T-helper 2 cell treated with Interferon-gamma antibody and Interleukin-4, amounts not matched to agents 100 ng/mL and 5 ng/mL, for 36 hours (primary cell): ENCODE measurements at regions not wholly inside any gene's neighbourhood (a gene's known extent, or its start where the extent isn't known, plus 50 kb on each side); places are given as distances from the start of the nearest gene placed in this dataset.

Experiments
- intact Hi-C: fragments of 100-400 bp; cut with micrococcal nuclease; formaldehyde crosslinking; loops from one replicate; pipeline ENCODE4 v1.15.1; 2023

DNA sequence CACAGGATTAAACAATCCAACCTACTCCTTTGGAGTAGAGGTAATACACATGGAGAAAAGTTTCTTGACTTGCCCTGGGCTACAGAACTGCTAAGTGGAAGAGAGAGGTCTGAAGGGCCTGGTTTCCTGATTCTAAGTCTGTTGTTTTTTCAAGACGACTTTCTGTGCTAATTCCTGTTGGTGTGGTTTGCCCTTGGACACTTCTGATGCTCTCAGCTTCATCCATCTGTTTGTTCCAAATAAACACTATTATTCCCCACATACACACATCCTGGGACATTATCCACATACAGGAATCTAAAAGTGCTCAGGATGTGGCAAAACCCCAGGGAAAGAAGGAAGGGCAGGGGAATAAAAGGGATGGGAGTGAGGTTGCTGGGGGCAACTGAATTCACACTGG lies 393.5 kb upstream of the TBL1XR1 start:
- intact Hi-C loops, result no loop called here

DNA sequence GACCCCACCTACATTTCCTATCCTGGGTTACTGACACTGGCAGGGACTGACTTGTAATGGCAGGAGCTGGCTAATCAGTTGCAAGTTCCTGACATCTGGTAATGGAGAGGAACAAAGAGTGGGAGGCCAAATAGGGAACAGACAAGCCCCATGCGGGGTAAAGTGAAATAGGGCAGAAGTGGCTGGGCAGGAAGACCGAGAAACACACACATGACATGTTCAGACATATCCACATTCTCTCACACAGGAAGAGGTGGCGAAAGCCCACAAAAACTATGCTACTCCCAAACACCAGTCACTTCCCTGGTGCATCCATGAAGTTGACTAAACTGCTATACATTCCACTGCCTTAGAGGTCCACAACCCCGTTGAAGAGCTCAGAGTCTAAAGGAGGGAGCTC lies 394.1 kb upstream of the TBL1XR1 start:
- intact Hi-C loops, result no loop called here

DNA sequence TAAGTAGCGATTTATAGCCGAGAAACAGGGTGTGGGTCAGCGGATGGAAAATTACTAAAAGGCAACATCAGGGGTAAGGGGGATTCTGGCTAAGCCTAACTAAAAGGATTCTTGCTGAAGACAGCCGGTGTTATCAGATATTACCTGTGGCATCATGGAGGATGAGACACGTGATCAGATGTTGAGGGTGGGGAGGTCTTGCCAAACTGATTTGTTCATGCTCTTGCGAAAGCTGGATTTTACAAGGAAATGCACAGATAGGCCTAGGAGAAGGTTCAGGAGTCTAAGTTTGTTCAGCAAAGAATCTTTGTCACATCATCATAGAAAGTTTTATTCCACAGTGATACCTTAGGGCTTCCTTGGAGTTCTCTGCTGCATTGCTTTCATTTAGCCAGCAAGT lies 396.8 kb upstream of the TBL1XR1 start:
- intact Hi-C loops, result no loop called here

DNA sequence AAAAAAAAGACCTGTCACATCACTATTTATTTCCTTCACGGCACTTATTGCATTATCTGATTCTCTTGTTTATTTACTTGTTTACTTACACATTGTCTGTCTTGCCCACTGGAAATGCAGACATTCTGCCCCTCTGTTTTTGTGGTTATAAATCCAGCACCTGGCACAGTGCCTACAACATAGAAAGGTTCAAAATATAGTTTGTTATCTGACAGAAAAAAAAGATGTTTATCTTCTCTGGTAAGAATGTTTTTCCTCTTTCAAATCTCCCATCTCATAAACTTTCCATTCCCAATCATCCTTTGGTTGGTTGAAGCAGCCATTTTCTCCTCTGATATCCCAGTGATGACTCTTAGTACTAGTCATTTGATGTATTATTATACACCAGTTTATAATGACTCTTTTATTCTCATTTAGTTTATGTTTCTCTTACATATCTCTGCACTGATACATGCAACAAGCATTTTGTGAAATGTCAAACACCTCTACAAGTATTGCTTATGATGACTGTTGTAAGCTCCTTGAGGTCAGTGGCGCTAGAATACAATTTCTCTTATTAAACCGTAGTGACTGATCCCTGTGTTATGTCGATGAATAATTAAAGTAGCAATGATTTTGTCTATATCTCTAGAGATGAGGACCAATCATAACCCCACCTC lies 398.4 kb upstream of the TBL1XR1 start:
- intact Hi-C loops, result loop anchor here (2.0 to 5.0 kb wide), 3 partner anchors 52 to 397 kb away; no protein-coding TSS in a partner anchor

DNA sequence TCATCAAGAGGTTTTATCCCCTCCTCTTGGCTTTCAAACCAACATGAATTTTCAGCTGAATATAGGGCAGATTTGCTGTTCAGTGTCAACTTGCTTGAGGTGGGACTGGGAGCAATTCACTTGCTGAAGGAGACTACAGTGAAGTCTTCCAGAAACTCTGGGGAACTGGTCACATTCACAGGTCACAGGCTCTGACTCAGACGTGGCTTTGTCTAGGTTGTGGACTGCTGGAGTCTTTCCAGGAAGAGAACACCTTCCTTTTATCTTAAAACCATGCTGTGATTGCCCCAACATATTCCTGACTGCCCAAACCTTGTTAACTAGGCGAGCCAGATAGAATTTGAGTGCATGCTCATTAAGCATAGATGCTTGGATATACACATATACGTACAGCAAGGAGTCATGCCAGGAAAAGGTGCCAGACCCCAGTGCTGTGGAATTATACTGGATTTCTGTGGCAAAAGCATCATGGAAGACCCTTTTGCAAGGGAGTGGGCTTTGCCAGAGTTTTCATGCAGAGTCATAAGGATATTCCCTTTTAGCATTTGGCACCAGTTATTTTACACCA lies 399.1 kb upstream of the TBL1XR1 start:
- intact Hi-C loops, result loop anchor here (2.0 to 5.0 kb wide), 3 partner anchors 51 to 398 kb away; no protein-coding TSS in a partner anchor

GRCh38 chr3:177596816-177597271 lies 399.6 kb upstream of the TBL1XR1 start:
- intact Hi-C loops, result loop anchor here (2.0 to 5.0 kb wide), 3 partner anchors 50 to 398 kb away; no protein-coding TSS in a partner anchor

DNA sequence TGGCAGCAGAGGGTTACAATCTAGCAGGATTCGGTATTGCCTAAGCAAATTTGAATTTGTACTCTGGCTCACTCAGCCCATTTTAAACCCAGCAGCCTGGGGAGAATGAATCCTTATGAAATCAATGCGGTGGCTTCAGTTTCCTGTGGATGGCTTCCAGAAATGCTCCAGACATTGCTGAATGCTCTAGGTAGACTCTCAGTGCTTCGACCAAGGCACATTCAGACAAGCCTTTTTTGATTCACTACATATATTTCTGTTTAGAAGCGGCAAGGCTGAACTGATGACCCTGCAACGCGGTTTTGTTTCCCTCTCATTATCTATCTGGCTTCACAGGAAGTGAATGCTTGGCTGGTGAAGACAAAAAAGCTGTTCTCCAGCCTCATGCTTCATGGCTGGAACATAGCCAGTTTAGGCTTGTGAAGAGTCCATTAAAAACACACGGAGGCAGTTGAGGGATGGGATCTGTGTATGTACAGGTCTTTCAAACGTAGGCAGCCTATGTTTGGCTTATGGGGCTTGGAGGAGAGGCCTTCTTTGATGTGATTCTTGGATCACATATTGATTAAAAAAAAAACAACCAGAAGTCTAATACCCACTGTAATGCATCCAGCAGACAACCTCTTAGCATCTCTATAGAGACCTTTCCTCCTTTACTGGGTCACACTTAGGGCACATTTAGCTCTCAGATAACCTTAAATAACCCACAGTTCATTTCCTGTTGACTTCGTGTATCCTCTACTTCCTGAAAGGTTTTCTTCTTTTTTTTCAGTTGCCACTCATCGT lies 400.2 kb upstream of the TBL1XR1 start:
- intact Hi-C loops, result loop anchor here (2.0 to 5.0 kb wide), 4 partner anchors 50 to 399 kb away; no protein-coding TSS in a partner anchor

DNA sequence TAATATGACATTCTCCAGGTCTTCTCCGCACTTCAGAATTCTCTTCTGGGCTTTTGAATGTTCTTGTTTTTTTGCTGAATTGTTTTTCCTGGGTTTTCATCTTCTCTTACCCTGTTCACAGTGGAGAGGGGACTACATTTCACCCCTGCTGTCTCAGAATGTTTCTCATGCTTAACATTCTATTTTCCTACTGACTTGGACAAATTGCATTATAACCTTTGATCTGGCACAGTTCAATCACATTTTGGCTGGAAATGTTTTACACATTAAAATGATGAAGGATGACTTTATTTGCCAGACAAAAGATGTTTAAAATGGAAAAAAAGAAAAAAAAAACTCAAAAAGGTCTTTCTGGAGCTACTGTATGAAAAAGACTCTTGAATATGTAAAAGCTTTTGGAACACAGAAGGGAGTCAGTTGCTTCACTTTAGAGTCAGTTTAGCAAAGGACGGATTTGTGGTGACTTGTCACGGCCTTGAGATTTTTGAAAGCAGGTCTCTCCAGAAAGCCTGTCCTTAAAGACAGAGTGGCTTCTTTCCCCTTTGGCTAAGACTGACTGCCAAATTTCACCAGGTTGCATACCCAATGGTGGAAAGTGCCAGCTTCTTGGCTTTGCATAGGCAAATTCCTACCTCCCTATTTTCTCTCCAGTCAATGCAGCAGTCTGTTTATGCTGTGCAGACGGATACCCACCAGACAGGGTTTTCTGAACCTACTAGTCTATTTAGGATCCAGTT lies 401.0 kb upstream of the TBL1XR1 start:
- intact Hi-C loops, result loop anchor here (2.0 to 5.0 kb wide), 2 partner anchors 49 to 59 kb away; no protein-coding TSS in a partner anchor

DNA sequence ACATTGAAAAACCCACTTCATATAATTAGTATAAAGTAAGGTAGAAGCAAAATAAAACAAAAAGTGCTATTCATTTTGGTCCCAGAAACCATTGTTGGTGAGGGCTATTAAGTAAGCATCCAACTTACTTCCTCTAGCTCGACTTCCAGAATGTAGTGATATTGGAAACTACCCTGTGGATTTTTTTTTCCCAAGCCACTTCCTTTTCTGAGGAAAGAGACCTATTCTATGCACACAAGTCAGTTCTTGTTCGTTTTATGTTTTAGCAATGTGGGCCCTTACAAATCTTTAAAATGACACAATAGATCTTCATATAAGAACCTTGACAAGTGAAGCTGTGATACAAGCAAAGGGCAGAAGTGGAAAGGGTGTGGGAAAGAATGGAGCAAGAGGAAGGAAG lies 402.0 kb upstream of the TBL1XR1 start:
- intact Hi-C loops, result loop anchor here (2.0 to 5.0 kb wide), 2 partner anchors 48 to 61 kb away; no protein-coding TSS in a partner anchor

DNA sequence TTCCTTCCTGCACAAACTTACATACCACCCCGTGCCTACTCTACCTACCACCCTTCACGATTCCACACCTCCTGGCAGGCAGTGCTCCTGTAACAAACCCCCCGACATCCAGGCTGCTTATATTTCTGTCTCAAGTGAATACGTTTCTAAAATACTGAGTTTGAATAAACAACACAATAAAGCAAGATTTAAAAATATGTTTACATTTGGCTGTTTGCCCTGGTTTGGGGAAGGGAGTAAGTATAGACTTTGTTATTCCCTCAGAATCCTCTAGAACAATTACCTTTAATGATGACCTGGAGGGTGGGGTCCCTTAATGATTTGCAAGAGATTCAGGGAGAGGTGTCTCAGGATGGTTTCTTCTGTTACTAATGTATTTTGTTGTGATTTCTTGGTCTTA lies 402.6 kb upstream of the TBL1XR1 start:
- intact Hi-C loops, result loop anchor here (2.0 to 5.0 kb wide), 2 partner anchors 47 to 61 kb away; no protein-coding TSS in a partner anchor

GRCh38 chr3:177600411-177600810 lies 403.1 kb upstream of the TBL1XR1 start:
- intact Hi-C loops, result no loop called here

DNA sequence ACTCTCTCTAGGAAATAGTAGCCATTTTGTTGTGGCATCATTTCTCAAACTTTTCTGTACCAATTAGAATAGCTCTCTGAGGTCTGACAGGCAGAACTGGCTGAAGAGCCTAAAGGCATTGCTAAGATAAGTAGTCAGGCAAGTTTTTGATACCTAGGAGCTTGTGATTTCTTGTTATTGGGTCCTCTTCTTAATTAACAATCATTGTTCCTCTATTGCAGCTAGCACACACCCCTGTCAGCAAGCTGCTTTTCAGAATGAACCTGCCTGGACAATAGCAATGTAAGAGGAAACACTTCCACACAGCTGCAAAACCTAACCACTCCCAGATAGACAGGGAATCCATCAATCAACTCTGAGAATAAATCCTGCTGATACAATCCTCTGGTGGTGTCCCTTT lies 403.9 kb upstream of the TBL1XR1 start:
- intact Hi-C loops, result no loop called here

DNA sequence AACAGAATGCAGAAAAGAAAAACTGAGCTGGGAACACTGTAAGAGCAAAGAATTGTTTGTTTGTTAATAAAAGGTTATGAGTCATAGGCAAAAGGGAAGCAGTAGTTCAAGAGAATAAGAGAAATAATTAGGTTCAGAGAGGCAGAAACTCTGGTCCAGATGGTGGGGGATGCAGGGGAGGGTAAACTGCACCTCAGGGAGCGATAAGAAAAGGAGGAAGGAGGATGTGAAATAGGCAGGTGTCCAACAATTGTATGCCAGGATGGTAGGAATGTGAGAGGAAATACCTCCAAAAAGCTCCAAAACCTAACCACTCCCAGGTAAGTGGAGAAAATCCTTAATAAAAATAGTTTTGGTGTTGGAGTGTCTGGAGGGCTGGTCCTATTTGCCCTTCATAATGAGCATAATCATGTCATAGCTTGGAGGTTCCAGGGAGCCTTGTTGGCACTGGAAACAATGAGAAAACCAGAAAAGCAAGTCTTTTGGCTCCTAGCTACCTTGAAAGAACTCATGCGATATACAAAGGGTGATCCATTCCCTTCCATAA lies 405.4 kb upstream of the TBL1XR1 start:
- intact Hi-C loops, result no loop called here

DNA sequence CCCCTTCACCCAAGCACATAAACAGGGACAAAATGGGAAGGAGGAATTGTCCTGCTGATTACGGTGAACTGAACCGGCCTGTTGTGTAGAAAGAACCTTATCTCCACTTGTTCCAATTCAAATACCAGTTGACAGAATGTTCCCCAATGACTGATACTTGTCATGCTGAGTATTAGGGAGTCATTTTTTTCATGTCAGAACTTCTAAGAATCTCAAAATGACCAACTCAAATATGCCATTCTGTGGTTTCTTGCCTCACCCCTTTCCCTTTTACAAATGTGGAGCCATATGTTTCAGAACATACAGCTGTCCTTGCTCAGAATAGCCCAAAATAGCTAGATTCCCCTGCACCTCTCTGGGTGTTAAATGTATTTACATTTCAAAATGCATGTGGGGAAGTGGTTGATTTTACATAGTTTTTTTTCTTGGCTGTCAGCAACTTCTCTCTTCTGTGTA lies 405.9 kb upstream of the TBL1XR1 start:
- intact Hi-C loops, result no loop called here

DNA sequence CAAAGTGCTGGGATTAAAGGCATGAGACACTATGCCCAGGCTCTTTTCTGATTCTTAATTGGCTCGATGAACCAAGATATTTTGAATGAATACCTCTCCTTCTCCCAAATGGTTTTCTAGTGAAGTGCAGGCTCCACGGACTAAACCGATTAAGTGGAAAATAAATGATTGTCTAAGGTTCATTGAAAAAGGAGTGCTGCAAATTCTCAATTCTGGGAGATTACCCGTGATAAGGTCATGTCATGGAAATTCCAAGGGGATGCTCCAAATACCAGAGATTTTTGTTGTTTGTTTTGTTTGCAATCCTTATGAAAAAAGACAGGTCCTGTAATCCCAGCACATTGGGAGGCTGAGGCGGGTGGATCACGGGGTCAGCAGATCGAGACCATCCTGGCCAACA lies 406.9 kb upstream of the TBL1XR1 start:
- intact Hi-C loops, result no loop called here

DNA sequence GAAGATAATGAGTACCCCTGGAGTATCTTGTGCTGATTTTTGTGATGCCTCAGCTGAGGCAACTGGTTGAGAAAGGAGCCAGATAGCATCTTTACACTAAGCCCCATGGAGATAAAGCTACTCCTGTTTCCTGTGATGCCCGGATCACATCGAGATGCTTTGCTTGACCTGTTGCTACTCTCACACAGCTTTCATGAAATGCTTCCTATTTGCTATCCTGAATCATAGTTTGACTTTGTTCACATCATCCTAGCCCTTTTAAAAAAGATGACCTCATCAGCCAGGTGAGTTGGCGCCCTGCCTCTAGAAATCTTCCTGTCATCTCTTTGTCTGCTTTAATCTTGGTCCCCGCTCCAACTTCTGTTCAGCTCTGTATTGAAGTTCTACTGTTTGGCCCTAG lies 409.6 kb upstream of the TBL1XR1 start:
- intact Hi-C loops, result no loop called here

GRCh38 chr3:177607589-177607988 lies 410.3 kb upstream of the TBL1XR1 start:
- intact Hi-C loops, result no loop called here

DNA sequence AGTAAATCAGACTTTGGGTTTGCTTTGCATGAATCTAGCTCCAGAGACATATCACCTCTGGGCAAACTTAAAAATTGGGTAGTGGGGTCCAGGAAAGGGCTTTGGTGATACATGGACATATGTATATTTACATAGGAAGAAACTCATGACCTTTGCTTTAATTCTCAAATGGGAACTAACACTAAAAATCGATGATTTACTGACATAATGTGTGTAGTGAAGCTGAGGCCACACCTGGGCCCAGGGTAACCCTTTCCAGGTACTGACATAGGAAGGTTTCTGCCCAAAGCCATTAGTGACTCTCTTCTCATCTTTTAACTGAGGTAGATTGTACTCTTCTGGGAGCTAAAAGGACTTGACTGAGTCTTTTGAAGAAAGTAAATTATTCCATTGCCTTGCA lies 411.2 kb upstream of the TBL1XR1 start:
- intact Hi-C loops, result no loop called here

DNA sequence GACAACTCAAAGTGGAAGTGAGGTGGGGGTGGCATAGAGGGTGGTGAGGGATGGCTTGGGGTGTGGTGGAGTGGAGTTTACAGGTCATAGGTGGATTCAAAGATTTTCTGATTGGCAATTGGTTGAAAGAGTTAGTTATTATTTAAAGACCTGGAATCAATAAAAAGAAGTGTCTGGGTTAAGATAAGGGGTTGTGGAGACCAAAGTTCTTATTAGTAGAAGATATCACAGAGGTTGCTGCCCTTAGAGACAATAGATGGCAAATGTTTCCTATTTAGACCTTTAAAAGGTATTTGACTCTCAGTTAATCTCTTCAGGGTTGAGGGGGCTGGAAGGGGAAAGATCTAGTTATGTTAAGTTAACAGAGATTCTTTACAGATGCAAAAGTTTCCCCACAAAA lies 412.3 kb upstream of the TBL1XR1 start:
- intact Hi-C loops, result no loop called here

DNA sequence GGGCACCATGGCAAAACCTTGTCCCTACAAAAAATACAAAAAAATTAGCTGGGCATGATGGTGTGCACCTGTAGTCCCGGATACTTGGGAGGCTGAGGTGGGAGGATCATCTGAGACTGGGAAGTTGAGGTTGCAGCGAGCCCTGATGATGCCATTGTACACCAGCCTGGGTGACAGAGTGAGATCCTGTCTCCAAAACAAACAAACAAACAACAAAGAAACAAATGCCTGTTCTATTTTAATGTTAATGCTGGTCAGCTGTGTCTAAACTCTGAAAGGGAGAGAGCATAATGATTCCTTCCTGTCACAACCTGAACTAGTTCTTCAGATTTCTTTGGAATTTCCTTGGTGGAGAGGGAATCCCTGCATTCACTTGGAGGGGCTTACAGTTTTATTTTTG lies 413.0 kb upstream of the TBL1XR1 start:
- intact Hi-C loops, result no loop called here
